GM12873 (cell line): ENCODE measurements at regions not wholly inside any gene's neighbourhood (a gene's known extent, or its start where the extent isn't known, plus 50 kb on each side); places are given as distances from the start of the nearest gene placed in this dataset.

Experiments used
- CTCF ChIP-seq: IDR thresholded peaks from 2 replicates; pipeline ENCODE4 v1.5.1; 2012; ENCODE audit warnings: low read depth, mild to moderate bottlenecking, moderate library complexity, low read length, control low read depth; ENCODE audit not compliant: insufficient read depth; ENCODE audit errors: missing control alignments

GRCh38 chrX:114272096-114272686 lies 311.7 kb upstream of the HTR2C start:
- no peak for TF ChIP-seq CTCF

GRCh38 chrX:114268643-114269042 lies 315.2 kb upstream of the HTR2C start:
- TF ChIP-seq CTCF, result no peak

- no peak for TF ChIP-seq CTCF
Observed at GRCh38 chrX:114267142-114267541, 316.7 kb upstream of the HTR2C start.

GRCh38 chrX:114252186-114252585 lies 331.7 kb upstream of the HTR2C start:
- TF ChIP-seq CTCF, result no peak

- no peak for TF ChIP-seq CTCF
Observed at GRCh38 chrX:114251575-114251974, 332.3 kb upstream of the HTR2C start.

- TF ChIP-seq CTCF, result no peak
Observed at GRCh38 chrX:114221445-114221844, 362.4 kb upstream of the HTR2C start.

GRCh38 chrX:114210879-114211278 lies 373.0 kb upstream of the HTR2C start:
- no peak for TF ChIP-seq CTCF

GRCh38 chrX:114201622-114202021 lies 382.3 kb upstream of the HTR2C start:
- no peak for TF ChIP-seq CTCF
